Keratinocyte (primary cell): ENCODE measurements at regions not wholly inside any gene's neighbourhood (a gene's known extent, or its start where the extent isn't known, plus 50 kb on each side); places are given as distances from the start of the nearest gene placed in this dataset.

Experiments used
- DNase-seq: peaks from one replicate; pipeline ENCODE4 v3.0.0-alpha.2; 2011; ENCODE audit warnings: low read depth, missing footprints, low spot score
- FAIRE-seq: peaks from 2 replicates; lab custom pipeline; 2011; peaks lifted over from hg19 to GRCh38; lab: Jason Lieb, UNC
- H2AFZ ChIP-seq: 2 replicates; pipeline ENCODE4 v1.6.0; 2012; ENCODE audit warnings: low read length, control low read depth, inconsistent platforms; ENCODE audit not compliant: control insufficient read depth
- H3K27ac ChIP-seq: 2 replicates; pipeline ENCODE4 v1.5.1; 2011; ENCODE audit warnings: low read length; ENCODE audit not compliant: control insufficient read depth, insufficient read depth
- H3K27me3 ChIP-seq: 3 replicates; pipeline ENCODE4 v1.6.0; 2011; ENCODE audit warnings: low read length; ENCODE audit not compliant: control insufficient read depth, insufficient read depth; ENCODE audit errors: extremely low read depth
- H3K36me3 ChIP-seq, 2 experiments: 2 replicates in 1 of 2; 3 replicates in 1 of 2; pipeline ENCODE4 v1.5.1; 2011; ENCODE audit warnings: low read length in 2 of 2, mild to moderate bottlenecking in 1 of 2; ENCODE audit not compliant: control insufficient read depth in 2 of 2, insufficient read depth in 2 of 2; ENCODE audit errors: extremely low read depth in 1 of 2
- H3K4me1 ChIP-seq: 3 replicates; pipeline ENCODE4 v1.5.1; 2011; ENCODE audit warnings: low read length; ENCODE audit not compliant: control insufficient read depth, insufficient read depth; ENCODE audit errors: extremely low read depth
- H3K4me2 ChIP-seq: 3 replicates; pipeline ENCODE4 v1.6.0; 2011; ENCODE audit warnings: low read depth, low read length; ENCODE audit not compliant: control insufficient read depth, insufficient read depth; ENCODE audit errors: extremely low read depth
- H3K4me3 ChIP-seq, 3 experiments: fragments of 200-600 bp in 1 of 3; sonication (generic) in 1 of 3; 2 replicates in 2 of 3; 3 replicates in 1 of 3; pipeline ENCODE4 v1.5.1; 2011 to 2016; ENCODE audit warnings: low read length in 3 of 3, mild to moderate bottlenecking in 3 of 3, control low read depth in 2 of 3, inconsistent platforms in 1 of 3, low read depth in 1 of 3, mixed read lengths in 1 of 3, mixed run types in 1 of 3, moderate library complexity in 1 of 3; ENCODE audit not compliant: control insufficient read depth in 2 of 3, insufficient read depth in 2 of 3; ENCODE audit errors: extremely low read depth in 1 of 3
- H3K79me2 ChIP-seq: 2 replicates; pipeline ENCODE4 v1.6.0; 2012; ENCODE audit warnings: low read length; ENCODE audit not compliant: control insufficient read depth, insufficient read depth
- H3K9ac ChIP-seq: 3 replicates; pipeline ENCODE4 v1.6.0; 2011; ENCODE audit warnings: low read length; ENCODE audit not compliant: control insufficient read depth, insufficient read depth; ENCODE audit errors: extremely low read depth
- H3K9me1 ChIP-seq: 3 replicates; pipeline ENCODE4 v1.6.0; 2011; ENCODE audit warnings: low read length; ENCODE audit not compliant: control insufficient read depth, insufficient read depth; ENCODE audit errors: extremely low read depth
- H3K9me3 ChIP-seq: 2 replicates; pipeline ENCODE4 v1.5.1; 2012; ENCODE audit warnings: low read depth, low read length; ENCODE audit not compliant: control insufficient read depth
- H4K20me1 ChIP-seq: 3 replicates; pipeline ENCODE4 v1.6.0; 2011; ENCODE audit warnings: low read length; ENCODE audit not compliant: control insufficient read depth, insufficient read depth; ENCODE audit errors: extremely low read depth
- EZH2 ChIP-seq: IDR thresholded peaks from one replicate; pipeline ENCODE4 v1.6.1; 2012; ENCODE audit warnings: inconsistent platforms, mild to moderate bottlenecking, low read length, moderate library complexity
- dilution Hi-C: fragments of 300-500 bp; cut with MboI; formaldehyde crosslinking; loops from one replicate; pipeline ENCODE4 v1.7.0; 2020; ENCODE audit warnings: low sequenced_read_pairs; ENCODE audit not compliant: extremely low pct_ligation_motif_present
- TF ChIP-seq, protein P1 (sequence below), 3 experiments: IDR thresholded peaks in 1 of 3; conservative IDR thresholded peaks in 1 of 3; optimal IDR thresholded peaks in 1 of 3; 2 replicates in 2 of 3; 3 replicates in 1 of 3; pipeline versions ENCODE3 to v1.5.1; 2011; ENCODE audit warnings: low read length in 3 of 3, mild to moderate bottlenecking in 3 of 3, moderate library complexity in 2 of 3, control low read depth in 1 of 3, inconsistent platforms in 1 of 3; ENCODE audit not compliant: insufficient read depth in 2 of 3; ENCODE audit errors: extremely low read depth in 1 of 3

DNA sequence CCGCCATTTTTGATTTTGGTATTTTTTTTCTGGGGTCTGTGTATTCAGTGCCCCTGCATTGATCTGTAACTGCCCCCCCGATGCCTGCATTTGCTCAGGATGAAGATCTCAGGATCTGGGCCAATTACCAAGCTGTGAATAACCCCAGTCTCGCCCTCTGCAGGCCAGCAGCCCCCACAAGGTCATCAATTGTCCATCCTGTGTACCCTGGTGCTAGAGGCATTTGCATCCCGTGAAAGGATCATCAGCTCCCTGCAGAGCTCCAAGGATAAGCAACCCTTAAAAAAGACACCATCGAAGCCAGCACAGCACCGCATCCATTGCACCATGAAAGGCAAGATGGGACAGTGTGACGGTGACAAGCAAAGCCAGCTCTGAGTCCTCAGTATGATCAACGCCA is 154.1 kb upstream of the KLHL29 start:
- H3K9ac ChIP-seq: no peak overlapping the region
- no peak overlapping the region for H3K27ac ChIP-seq
- H3K4me3 ChIP-seq: no peak overlapping the region
- no peak for DNase-seq
- no peaks in the 10 kb centered on the region for H4K20me1 ChIP-seq
- H3K4me2 ChIP-seq: no peak overlapping the region
- dilution Hi-C loops: no loop called here
- FAIRE-seq: no peak
- H3K27me3 ChIP-seq: no peaks in the 10 kb centered on the region
- no peaks in the 10 kb centered on the region for H3K9me1 ChIP-seq
- H3K4me1 ChIP-seq: no peaks in the 10 kb centered on the region
- no peaks in the 10 kb centered on the region for H3K79me2 ChIP-seq
- TF ChIP-seq EZH2: no peak
- TF ChIP-seq, protein P1, sequence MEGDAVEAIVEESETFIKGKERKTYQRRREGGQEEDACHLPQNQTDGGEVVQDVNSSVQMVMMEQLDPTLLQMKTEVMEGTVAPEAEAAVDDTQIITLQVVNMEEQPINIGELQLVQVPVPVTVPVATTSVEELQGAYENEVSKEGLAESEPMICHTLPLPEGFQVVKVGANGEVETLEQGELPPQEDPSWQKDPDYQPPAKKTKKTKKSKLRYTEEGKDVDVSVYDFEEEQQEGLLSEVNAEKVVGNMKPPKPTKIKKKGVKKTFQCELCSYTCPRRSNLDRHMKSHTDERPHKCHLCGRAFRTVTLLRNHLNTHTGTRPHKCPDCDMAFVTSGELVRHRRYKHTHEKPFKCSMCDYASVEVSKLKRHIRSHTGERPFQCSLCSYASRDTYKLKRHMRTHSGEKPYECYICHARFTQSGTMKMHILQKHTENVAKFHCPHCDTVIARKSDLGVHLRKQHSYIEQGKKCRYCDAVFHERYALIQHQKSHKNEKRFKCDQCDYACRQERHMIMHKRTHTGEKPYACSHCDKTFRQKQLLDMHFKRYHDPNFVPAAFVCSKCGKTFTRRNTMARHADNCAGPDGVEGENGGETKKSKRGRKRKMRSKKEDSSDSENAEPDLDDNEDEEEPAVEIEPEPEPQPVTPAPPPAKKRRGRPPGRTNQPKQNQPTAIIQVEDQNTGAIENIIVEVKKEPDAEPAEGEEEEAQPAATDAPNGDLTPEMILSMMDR (optimal IDR thresholded peaks at IDR 0.05 in 1 of 3, IDR thresholded peaks at IDR 0.05 in 1 of 3, conservative IDR thresholded peaks at IDR 0.05 in 1 of 3; ENCODE audit: extremely low read depth in 1 of 3, insufficient read depth in 2 of 3, low read length in 3 of 3): no peak
- H2AFZ ChIP-seq: no peak overlapping the region
- H3K36me3 ChIP-seq: no peaks in the 10 kb centered on the region
- no peaks in the 10 kb centered on the region for H3K9me3 ChIP-seq

DNA sequence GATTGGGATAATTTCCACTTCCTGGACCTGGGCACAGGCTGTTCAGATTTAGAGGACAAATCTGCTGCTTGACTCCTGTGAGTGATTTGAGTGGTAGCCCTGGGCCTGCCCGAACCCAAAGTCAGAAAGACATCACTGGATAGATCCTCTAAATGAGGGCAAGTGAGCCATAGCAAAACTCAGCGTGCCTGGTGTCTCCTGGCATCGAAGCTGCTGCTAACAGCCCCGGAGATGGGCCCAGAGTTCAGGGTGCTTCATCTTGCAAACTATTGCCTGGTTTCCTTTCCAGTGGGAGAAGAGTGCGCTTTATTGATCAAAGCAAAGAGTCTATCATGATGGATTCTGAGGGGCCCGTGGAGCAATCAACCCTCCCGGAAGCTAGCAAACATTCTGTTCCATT is 153.1 kb upstream of the KLHL29 start:
- Histone ChIP-seq H2AFZ (no peak overlapping the region), H4K20me1 (no peaks in the 10 kb centered on the region), H3K27ac (no peak overlapping the region), H3K4me2 (no peak overlapping the region), H3K4me1 (no peaks in the 10 kb centered on the region), H3K36me3 (no peaks in the 10 kb centered on the region), H3K79me2 (no peaks in the 10 kb centered on the region), H3K9me1 (no peaks in the 10 kb centered on the region), H3K27me3 (no peaks in the 10 kb centered on the region), H3K4me3 (no peak overlapping the region), H3K9ac (no peak overlapping the region), H3K9me3 (no peaks in the 10 kb centered on the region)
- dilution Hi-C loops: no loop called here
- TF ChIP-seq EZH2: no peak
- TF ChIP-seq, protein P1 (optimal IDR thresholded peaks at IDR 0.05 in 1 of 3, IDR thresholded peaks at IDR 0.05 in 1 of 3, conservative IDR thresholded peaks at IDR 0.05 in 1 of 3; ENCODE audit: extremely low read depth in 1 of 3, insufficient read depth in 2 of 3, low read length in 3 of 3): no peak
- no peak for DNase-seq
- FAIRE-seq: no peak
